ENCODE measurements at regions not wholly inside any gene's neighbourhood (a gene's known extent, or its start where the extent isn't known, plus 50 kb on each side); places are given as distances from the start of the nearest gene placed in this dataset.

- Histone ChIP-seq H3K36me3 (ENCODE audit: control insufficient read depth in 1 of 2, insufficient read depth in 2 of 2, low read length in 2 of 2) (no peaks in the 10 kb centered on the region), H3K27me3 (ENCODE audit: insufficient read depth, low read length) (no peaks in the 10 kb centered on the region), H3K9me2 (ENCODE audit: insufficient read depth) (no peaks in the 10 kb centered on the region), H3K79me2 (ENCODE audit: insufficient read depth, low read length) (no peaks in the 10 kb centered on the region), H3K9me3 (ENCODE audit: control insufficient read depth in 1 of 2, insufficient read depth in 1 of 2, low read depth in 1 of 2, low read length in 2 of 2) (no peaks in the 10 kb centered on the region), H2AFZ (ENCODE audit: low read depth, low read length, poor library complexity, severe bottlenecking) (no peak overlapping the region), H3K4me2 (ENCODE audit: low read length) (no peak overlapping the region), H3K9ac (ENCODE audit: low read length) (no peak overlapping the region), H3K4me3 (replicated peaks in 1 of 2; ENCODE audit: low read depth in 1 of 2, low read length in 2 of 2) (no peak overlapping the region), H4K20me1 (ENCODE audit: insufficient read depth) (no peaks in the 10 kb centered on the region), H3K4me1 (ENCODE audit: control insufficient read depth in 1 of 2, insufficient read depth in 2 of 2, low read length in 2 of 2) (peaks cover 0 to 7% of the 10 kb centered on the region in 2 experiments; a peak in 1 of 4 replicates), H3K27ac (ENCODE audit: low read depth, low read length) (no peak overlapping the region)
- ATAC-seq = no peak
- intact Hi-C loops (cut with micrococcal nuclease) = no loop called here
- BruUV-seq (replicated peaks) = no TSS peak
- POLR2A ChIA-PET = no interaction called here
- TF ChIP-seq CEBPB (IDR thresholded peaks at IDR 0.05; ENCODE audit: low read depth) = no peak
- RAD21 ChIA-PET (ENCODE audit: low non-redundant PET in 1 of 2, low total read pairs in 2 of 2, uncharacterized antibody in 2 of 2, unreplicated experiment in 2 of 2) = no interaction called here
- CTCF ChIA-PET = no interaction called here
- DNase-seq (ENCODE audit: low read depth, low spot score) = no peak
Measured at GRCh38 chr9:108702681-108703080, 153.1 kb downstream of the ACTL7B start.

GRCh38 chr9:108698801-108699200 is 157.0 kb downstream of the ACTL7B start:
- Histone ChIP-seq H3K9me2 (ENCODE audit: insufficient read depth) (no peaks in the 10 kb centered on the region), H3K27me3 (ENCODE audit: insufficient read depth, low read length) (no peaks in the 10 kb centered on the region), H3K4me2 (ENCODE audit: low read length) (no peak overlapping the region), H3K27ac (ENCODE audit: low read depth, low read length) (no peak overlapping the region), H3K4me1 (ENCODE audit: control insufficient read depth in 1 of 2, insufficient read depth in 2 of 2, low read length in 2 of 2) (no peaks in the 10 kb centered on the region), H4K20me1 (ENCODE audit: insufficient read depth) (no peaks in the 10 kb centered on the region), H3K4me3 (replicated peaks in 1 of 2; ENCODE audit: low read depth in 1 of 2, low read length in 2 of 2) (no peak overlapping the region), H3K9me3 (ENCODE audit: control insufficient read depth in 1 of 2, insufficient read depth in 1 of 2, low read depth in 1 of 2, low read length in 2 of 2) (no peaks in the 10 kb centered on the region), H3K9ac (ENCODE audit: low read length) (no peak overlapping the region), H3K36me3 (ENCODE audit: control insufficient read depth in 1 of 2, insufficient read depth in 2 of 2, low read length in 2 of 2) (no peaks in the 10 kb centered on the region), H3K79me2 (ENCODE audit: insufficient read depth, low read length) (no peaks in the 10 kb centered on the region), H2AFZ (ENCODE audit: low read depth, low read length, poor library complexity, severe bottlenecking) (no peak overlapping the region)
- intact Hi-C loops (cut with micrococcal nuclease) = no loop called here
- no peak for ATAC-seq
- POLR2A ChIA-PET = no interaction called here
- CTCF ChIA-PET = no interaction called here
- RAD21 ChIA-PET (ENCODE audit: low non-redundant PET in 1 of 2, low total read pairs in 2 of 2, uncharacterized antibody in 2 of 2, unreplicated experiment in 2 of 2) = no interaction called here
- TF ChIP-seq CBX3 (IDR thresholded peaks at IDR 0.05; ENCODE audit: low read depth) (no peak), EZH2phosphoT487 (IDR thresholded peaks at IDR 0.05; ENCODE audit: borderline replicate concordance) (no peak), SIN3A (IDR thresholded peaks at IDR 0.05; ENCODE audit: low read depth) (no peak), ZBTB33 (IDR thresholded peaks at IDR 0.05; ENCODE audit: extremely low read depth, insufficient replicate concordance, low read length) (no peak), ATF3 (IDR thresholded peaks at IDR 0.05) (no peak), ZFX (IDR thresholded peaks at IDR 0.05) (no peak), ZNF274 (IDR thresholded peaks at IDR 0.05; ENCODE audit: low read depth, low read length) (no peak), EZH2 (IDR thresholded peaks at IDR 0.05) (no peak), POLR2AphosphoS5 (IDR thresholded peaks at IDR 0.05; ENCODE audit: low read depth, low read length) (no peak), SRF (IDR thresholded peaks at IDR 0.05; ENCODE audit: low read depth) (no peak), EGR1 (IDR thresholded peaks at IDR 0.05; ENCODE audit: low read depth) (no peak), FOSL1 (IDR thresholded peaks at IDR 0.05; ENCODE audit: low read depth) (no peak)
- no TSS peak for BruUV-seq (replicated peaks)
- DNase-seq (ENCODE audit: low read depth, low spot score) = no peak

Measured in HCT116 (cell line).